Liver (tissue), 7 donors: ENCODE measurements at regions not wholly inside any gene's neighbourhood (a gene's known extent, or its start where the extent isn't known, plus 50 kb on each side); places are given as distances from the start of the nearest gene placed in this dataset.

Source experiments
- DNase-seq: peaks from one replicate; pipeline ENCODE4 v3.0.0-alpha.2; 2017; ENCODE audit warnings: low spot score
- H3K27ac ChIP-seq, 2 donors: one replicate each; pipeline ENCODE4 v1.7.0; 2013; ENCODE audit warnings: inconsistent platforms in 2 of 2, low read length in 2 of 2, control low read depth in 1 of 2, low read depth in 1 of 2, mild to moderate bottlenecking in 1 of 2
- H3K27me3 ChIP-seq, 4 donors: one replicate each; pipeline versions ENCODE4 v1.6.1 to v1.7.0; 2013; ENCODE audit warnings: low read length in 3 of 4, inconsistent platforms in 1 of 4, mild to moderate bottlenecking in 1 of 4, moderate library complexity in 1 of 4; ENCODE audit not compliant: control insufficient read depth in 4 of 4, insufficient read depth in 4 of 4
- H3K36me3 ChIP-seq, 4 donors: one replicate each; pipeline versions ENCODE4 v1.6.1 to v1.7.0; 2013; ENCODE audit warnings: low read length in 3 of 4, mild to moderate bottlenecking in 3 of 4, low read depth in 1 of 4, moderate library complexity in 1 of 4; ENCODE audit not compliant: control insufficient read depth in 4 of 4, insufficient read depth in 3 of 4
- H3K4me1 ChIP-seq, 4 donors: one replicate each; pipeline versions ENCODE4 v1.6.1 to v1.7.0; 2013; ENCODE audit warnings: low read length in 3 of 4, mild to moderate bottlenecking in 3 of 4, moderate library complexity in 1 of 4; ENCODE audit not compliant: control insufficient read depth in 4 of 4, insufficient read depth in 4 of 4
- H3K4me3 ChIP-seq, 3 donors: one replicate each; pipeline versions ENCODE4 v1.6.1 to v1.7.0; 2013; ENCODE audit warnings: low read length in 3 of 3, control low read depth in 1 of 3, low read depth in 1 of 3, mild to moderate bottlenecking in 1 of 3
- H3K9ac ChIP-seq, 2 donors: one replicate each; pipeline ENCODE4 v1.7.0; 2013; ENCODE audit warnings: low read length in 2 of 2, mild to moderate bottlenecking in 2 of 2, moderate library complexity in 2 of 2, control low read depth in 1 of 2, low read depth in 1 of 2
- H3K9me3 ChIP-seq, 4 donors: one replicate each; pipeline versions ENCODE4 v1.6.1 to v1.7.0; 2013; ENCODE audit warnings: low read length in 3 of 4; ENCODE audit not compliant: control insufficient read depth in 4 of 4
- EGR1 ChIP-seq, 2 donors: IDR thresholded peaks; 2 replicates each; pipeline ENCODE4 v1.6.1; 2016 to 2018; ENCODE audit warnings: antibody characterized with exemption in 2 of 2, low read depth in 2 of 2
- FOXA1 ChIP-seq: IDR thresholded peaks from 2 replicates; pipeline ENCODE4 v1.6.1; 2016; ENCODE audit warnings: antibody characterized with exemption
- FOXA2 ChIP-seq: IDR thresholded peaks from 2 replicates; pipeline ENCODE4 v1.6.1; 2016; ENCODE audit warnings: antibody characterized with exemption
- GABPA ChIP-seq, 2 donors: IDR thresholded peaks in 1 of 2; conservative IDR thresholded peaks in 1 of 2; 2 replicates each; pipeline ENCODE4 v1.6.1; 2016; ENCODE audit warnings: antibody characterized with exemption in 2 of 2, mild to moderate bottlenecking in 1 of 2, moderate library complexity in 1 of 2
- HNF4A ChIP-seq, 2 donors: conservative IDR thresholded peaks; 2 replicates each; pipeline ENCODE4 v1.6.1; 2016; ENCODE audit warnings: antibody characterized with exemption in 2 of 2, mild to moderate bottlenecking in 2 of 2
- HNF4G ChIP-seq: IDR thresholded peaks from 2 replicates; pipeline ENCODE4 v1.6.1; 2016; ENCODE audit warnings: antibody characterized with exemption
- JUND ChIP-seq, 2 donors: IDR thresholded peaks; 2 replicates each; pipeline ENCODE4 v1.6.1; 2016; ENCODE audit warnings: antibody characterized with exemption in 2 of 2
- NR2F2 ChIP-seq: IDR thresholded peaks from 2 replicates; pipeline ENCODE4 v1.6.1; 2016; ENCODE audit warnings: antibody characterized with exemption
- RAD21 ChIP-seq, 2 donors: IDR thresholded peaks; 2 replicates each; pipeline ENCODE4 v1.6.1; 2016; ENCODE audit warnings: antibody characterized with exemption in 2 of 2, mild to moderate bottlenecking in 2 of 2
- RXRA ChIP-seq, 2 donors: IDR thresholded peaks; 2 replicates each; pipeline ENCODE4 v1.6.1; 2017 to 2018; ENCODE audit warnings: antibody characterized with exemption in 2 of 2, mild to moderate bottlenecking in 1 of 2
- SP1 ChIP-seq: IDR thresholded peaks from 2 replicates; pipeline ENCODE4 v1.6.1; 2018; ENCODE audit warnings: antibody characterized with exemption, mild to moderate bottlenecking
- TAF1 ChIP-seq: conservative IDR thresholded peaks from 2 replicates; pipeline ENCODE4 v1.6.1; 2016; ENCODE audit warnings: antibody characterized with exemption, mild to moderate bottlenecking
- YY1 ChIP-seq: IDR thresholded peaks from 2 replicates; pipeline ENCODE4 v1.6.1; 2016; ENCODE audit warnings: antibody characterized with exemption, mild to moderate bottlenecking
- TF ChIP-seq, protein P1 (sequence below): IDR thresholded peaks from 2 replicates; pipeline ENCODE4 v1.6.1; 2016; ENCODE audit warnings: antibody characterized with exemption, mild to moderate bottlenecking
- TF ChIP-seq, protein P2 (sequence below): IDR thresholded peaks from 2 replicates; pipeline ENCODE4 v1.6.1; 2016; ENCODE audit warnings: antibody characterized with exemption
- TF ChIP-seq, protein P3 (sequence below): fragments of 150-350 bp; IDR thresholded peaks from 2 replicates; pipeline ENCODE4 v1.5.1; 2017; ENCODE audit warnings: improper control_type of control experiment, low read depth, low read length; ENCODE audit not compliant: missing input control
- TF ChIP-seq, protein P4 (sequence below): IDR thresholded peaks from 2 replicates; pipeline ENCODE4 v1.6.1; 2016; ENCODE audit warnings: antibody characterized with exemption
- TF ChIP-seq, protein P5 (sequence below): IDR thresholded peaks from 2 replicates; pipeline ENCODE4 v1.6.1; 2016; ENCODE audit warnings: antibody characterized with exemption
- donor health status: healthy.
- donor health status: healthy.
- donor health status: healthy.
- donor health status: healthy.

DNA sequence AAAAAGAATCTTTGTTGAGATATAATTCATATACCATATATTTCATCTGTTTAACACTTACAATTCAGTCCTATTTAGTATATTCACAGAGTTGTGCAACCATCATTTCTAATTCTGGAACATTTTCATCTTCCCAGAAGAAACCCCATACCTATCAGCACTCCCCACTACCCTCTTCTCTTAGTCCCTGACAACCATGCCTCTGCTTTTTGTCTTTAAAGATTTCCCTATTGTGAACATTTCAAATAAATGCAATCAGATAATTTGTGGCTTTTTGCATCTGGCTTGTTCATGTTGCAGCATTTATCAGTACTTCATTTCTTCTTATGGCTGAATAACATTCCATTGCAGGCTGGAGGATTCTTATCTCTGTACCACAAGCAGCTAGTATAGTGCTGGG lies 305.9 kb upstream of the MEX3C start:
- Histone ChIP-seq H3K27ac (no peak overlapping the region), H3K9ac (no peak overlapping the region), H3K9me3 (no peaks in the 10 kb centered on the region), H3K36me3 (no peaks in the 10 kb centered on the region), H3K27me3 (peaks cover 0 to 6% (median 0%) of the 10 kb centered on the region in 4 donors), H3K4me3 (no peak overlapping the region), H3K4me1 (no peaks in the 10 kb centered on the region)
- TF ChIP-seq TAF1 (no peak), RXRA (IDR thresholded peaks at IDR 0.05) (no peak), SP1 (no peak), EGR1 (IDR thresholded peaks at IDR 0.05; ENCODE audit: low read depth in 2 of 2) (no peak), GABPA (IDR thresholded peaks at IDR 0.05 in 1 of 2, conservative IDR thresholded peaks at IDR 0.05 in 1 of 2) (no peak), HNF4G (no peak), JUND (IDR thresholded peaks at IDR 0.05) (no peak), FOXA2 (no peak), YY1 (no peak), NR2F2 (no peak), RAD21 (IDR thresholded peaks at IDR 0.05) (no peak), FOXA1 (no peak), HNF4A (conservative IDR thresholded peaks at IDR 0.05) (no peak)
- TF ChIP-seq, protein P1, sequence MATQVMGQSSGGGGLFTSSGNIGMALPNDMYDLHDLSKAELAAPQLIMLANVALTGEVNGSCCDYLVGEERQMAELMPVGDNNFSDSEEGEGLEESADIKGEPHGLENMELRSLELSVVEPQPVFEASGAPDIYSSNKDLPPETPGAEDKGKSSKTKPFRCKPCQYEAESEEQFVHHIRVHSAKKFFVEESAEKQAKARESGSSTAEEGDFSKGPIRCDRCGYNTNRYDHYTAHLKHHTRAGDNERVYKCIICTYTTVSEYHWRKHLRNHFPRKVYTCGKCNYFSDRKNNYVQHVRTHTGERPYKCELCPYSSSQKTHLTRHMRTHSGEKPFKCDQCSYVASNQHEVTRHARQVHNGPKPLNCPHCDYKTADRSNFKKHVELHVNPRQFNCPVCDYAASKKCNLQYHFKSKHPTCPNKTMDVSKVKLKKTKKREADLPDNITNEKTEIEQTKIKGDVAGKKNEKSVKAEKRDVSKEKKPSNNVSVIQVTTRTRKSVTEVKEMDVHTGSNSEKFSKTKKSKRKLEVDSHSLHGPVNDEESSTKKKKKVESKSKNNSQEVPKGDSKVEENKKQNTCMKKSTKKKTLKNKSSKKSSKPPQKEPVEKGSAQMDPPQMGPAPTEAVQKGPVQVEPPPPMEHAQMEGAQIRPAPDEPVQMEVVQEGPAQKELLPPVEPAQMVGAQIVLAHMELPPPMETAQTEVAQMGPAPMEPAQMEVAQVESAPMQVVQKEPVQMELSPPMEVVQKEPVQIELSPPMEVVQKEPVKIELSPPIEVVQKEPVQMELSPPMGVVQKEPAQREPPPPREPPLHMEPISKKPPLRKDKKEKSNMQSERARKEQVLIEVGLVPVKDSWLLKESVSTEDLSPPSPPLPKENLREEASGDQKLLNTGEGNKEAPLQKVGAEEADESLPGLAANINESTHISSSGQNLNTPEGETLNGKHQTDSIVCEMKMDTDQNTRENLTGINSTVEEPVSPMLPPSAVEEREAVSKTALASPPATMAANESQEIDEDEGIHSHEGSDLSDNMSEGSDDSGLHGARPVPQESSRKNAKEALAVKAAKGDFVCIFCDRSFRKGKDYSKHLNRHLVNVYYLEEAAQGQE, result no peak
- TF ChIP-seq, protein P2, sequence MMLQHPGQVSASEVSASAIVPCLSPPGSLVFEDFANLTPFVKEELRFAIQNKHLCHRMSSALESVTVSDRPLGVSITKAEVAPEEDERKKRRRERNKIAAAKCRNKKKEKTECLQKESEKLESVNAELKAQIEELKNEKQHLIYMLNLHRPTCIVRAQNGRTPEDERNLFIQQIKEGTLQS, result no peak
- TF ChIP-seq, protein P3, sequence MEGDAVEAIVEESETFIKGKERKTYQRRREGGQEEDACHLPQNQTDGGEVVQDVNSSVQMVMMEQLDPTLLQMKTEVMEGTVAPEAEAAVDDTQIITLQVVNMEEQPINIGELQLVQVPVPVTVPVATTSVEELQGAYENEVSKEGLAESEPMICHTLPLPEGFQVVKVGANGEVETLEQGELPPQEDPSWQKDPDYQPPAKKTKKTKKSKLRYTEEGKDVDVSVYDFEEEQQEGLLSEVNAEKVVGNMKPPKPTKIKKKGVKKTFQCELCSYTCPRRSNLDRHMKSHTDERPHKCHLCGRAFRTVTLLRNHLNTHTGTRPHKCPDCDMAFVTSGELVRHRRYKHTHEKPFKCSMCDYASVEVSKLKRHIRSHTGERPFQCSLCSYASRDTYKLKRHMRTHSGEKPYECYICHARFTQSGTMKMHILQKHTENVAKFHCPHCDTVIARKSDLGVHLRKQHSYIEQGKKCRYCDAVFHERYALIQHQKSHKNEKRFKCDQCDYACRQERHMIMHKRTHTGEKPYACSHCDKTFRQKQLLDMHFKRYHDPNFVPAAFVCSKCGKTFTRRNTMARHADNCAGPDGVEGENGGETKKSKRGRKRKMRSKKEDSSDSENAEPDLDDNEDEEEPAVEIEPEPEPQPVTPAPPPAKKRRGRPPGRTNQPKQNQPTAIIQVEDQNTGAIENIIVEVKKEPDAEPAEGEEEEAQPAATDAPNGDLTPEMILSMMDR, result no peak
- TF ChIP-seq, protein P4, sequence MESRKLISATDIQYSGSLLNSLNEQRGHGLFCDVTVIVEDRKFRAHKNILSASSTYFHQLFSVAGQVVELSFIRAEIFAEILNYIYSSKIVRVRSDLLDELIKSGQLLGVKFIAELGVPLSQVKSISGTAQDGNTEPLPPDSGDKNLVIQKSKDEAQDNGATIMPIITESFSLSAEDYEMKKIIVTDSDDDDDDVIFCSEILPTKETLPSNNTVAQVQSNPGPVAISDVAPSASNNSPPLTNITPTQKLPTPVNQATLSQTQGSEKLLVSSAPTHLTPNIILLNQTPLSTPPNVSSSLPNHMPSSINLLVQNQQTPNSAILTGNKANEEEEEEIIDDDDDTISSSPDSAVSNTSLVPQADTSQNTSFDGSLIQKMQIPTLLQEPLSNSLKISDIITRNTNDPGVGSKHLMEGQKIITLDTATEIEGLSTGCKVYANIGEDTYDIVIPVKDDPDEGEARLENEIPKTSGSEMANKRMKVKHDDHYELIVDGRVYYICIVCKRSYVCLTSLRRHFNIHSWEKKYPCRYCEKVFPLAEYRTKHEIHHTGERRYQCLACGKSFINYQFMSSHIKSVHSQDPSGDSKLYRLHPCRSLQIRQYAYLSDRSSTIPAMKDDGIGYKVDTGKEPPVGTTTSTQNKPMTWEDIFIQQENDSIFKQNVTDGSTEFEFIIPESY, result no peak
- TF ChIP-seq, protein P5, sequence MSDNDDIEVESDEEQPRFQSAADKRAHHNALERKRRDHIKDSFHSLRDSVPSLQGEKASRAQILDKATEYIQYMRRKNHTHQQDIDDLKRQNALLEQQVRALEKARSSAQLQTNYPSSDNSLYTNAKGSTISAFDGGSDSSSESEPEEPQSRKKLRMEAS, result no peak
- DNase-seq, result no peak
